CD4-positive, alpha-beta T cell treated with Interleukin-17A for 4 hours (primary cell): ENCODE measurements at regions not wholly inside any gene's neighbourhood (a gene's known extent, or its start where the extent isn't known, plus 50 kb on each side); places are given as distances from the start of the nearest gene placed in this dataset.

ENCODE experiments used
- DNase-seq: peaks from one replicate; pipeline ENCODE4 v3.0.0-alpha.2; 2020; ENCODE audit warnings: mixed read lengths

DNA sequence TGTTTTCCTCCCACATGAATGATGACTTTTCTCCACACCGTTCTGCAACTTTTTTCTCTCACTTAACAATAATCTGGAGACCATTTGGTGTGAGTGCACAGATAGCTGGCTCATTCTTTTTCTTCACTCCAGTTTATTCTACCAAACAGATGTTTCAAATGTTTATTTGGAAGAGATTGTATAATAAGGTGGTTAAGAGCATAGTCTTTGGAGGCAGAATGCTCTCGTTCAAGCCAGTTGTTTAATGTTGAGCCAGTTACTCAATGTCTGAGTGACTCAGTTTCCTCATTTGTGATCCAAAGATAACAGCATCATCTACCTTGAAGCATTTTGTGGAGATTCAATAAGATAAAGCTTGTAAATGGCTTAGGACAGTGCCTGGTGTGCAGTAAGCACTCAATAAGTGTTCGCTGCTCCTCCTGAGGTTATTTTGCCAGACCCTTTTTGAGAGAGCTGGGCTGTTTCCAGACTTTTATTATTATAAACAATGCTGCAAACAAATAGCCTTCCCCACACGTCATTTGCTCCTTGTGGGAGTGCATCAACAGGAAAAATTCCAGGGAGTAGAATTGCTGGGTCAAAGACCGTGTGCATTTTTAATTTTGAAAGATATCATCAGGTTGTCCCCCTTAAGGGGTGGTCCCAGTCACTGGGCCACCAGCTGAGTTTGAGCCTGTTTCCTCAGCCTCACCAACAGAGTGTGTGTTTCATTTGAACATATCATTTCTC lies 70.6 kb downstream of the VEGFA start:
- no peak for DNase-seq

DNA sequence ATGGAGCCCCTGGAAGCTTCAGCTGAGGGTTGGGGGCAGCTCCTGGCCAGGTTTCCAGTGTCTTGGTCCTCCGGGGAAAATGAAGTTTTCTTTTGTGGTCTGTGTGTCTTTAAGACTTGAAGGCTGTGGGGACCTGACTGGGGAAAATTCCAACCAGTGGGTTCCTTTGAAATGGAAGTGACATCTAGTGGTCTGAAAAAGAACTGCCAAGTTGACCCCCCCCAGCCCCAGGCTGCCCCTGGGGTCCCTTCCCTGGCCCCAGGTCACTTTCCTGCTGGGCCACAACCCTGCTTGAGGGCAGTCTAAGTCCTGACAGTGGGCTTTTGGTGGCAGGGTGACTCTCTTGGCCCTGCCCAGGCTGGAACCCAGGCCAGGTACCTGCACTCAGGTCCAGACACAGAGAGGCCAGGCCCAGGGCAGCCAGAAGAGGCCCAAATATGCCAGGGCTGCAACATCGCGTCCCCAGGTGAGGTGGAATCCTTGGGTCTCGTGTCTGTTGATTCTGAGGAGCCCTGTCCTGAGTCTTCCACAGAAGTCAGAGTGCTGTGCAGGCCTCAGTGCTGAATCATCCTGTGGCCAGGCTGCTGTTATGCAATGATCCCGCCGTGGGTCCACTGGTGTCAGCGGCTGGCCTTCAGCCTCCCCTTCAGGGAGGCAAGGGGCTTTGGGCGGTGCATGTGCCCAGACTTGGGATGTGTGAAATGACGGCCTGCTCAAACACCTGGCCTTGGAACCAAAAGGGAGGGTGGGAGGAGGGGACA lies 68.4 kb downstream of the VEGFA start:
- DNase-seq: no peak

DNA sequence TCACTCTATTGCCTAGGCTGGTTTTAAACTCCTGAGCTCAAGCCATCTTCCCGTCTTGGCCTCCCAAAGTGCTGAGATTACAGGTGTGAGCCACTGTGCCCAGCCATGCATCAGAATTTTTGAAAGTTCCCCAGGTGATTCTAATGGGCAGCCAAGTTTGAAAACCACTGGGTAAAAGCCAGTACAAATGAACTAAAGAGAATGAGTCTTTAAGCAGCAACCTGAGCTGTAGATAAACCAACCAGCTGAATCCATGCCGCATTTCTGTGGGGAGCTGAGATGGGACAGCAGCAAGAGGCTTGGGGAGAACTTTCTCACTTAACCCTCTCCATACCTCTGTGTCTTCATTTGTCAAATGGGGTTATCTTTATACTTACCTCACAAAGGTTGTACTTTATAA lies 67.5 kb downstream of the VEGFA start:
- no peak for DNase-seq

DNA sequence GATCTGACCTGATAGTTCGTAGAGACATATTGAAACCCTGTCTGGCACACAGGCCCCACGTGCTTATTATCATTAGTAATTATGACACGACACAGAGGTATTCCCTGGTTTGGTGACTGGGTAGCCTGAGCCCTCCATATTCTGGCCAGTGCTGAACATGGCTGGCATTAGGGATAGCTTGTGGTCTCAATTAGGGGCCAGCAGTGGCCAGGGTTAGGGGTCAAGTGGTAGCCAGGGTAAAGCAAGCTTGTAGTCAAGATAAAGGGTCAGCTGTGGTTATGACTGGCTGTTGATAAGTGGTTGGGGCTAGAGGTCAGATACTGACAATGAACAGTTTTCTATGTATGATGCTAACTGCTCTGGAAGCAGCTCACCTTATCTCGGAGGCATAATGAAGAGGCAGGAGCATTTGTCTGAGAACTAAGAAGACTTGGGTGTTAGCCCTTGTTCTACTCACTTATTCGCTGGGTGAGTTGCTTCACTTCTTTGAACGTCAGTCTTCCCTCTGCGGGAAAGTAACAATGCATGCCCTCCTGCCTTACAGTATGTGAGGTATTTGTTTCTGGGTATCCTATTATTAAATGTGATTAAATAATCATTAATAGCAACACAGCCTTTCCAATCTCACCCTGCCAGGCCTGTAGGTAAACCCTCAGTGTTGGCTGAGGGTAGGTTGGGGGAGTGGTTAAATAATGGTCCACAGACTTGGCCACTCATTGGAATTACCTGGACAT lies 66.7 kb downstream of the VEGFA start:
- DNase-seq: no peak
